ES-I3 (cell line): ENCODE measurements at regions not wholly inside any gene's neighbourhood (a gene's known extent, or its start where the extent isn't known, plus 50 kb on each side); places are given as distances from the start of the nearest gene placed in this dataset.

Experiments
- H3K36me3 ChIP-seq: 2 replicates; pipeline ENCODE4 v1.6.1; 2013; ENCODE audit warnings: mild to moderate bottlenecking, low read length, control low read depth, moderate library complexity; ENCODE audit not compliant: insufficient read depth
- H3K4me1 ChIP-seq: 2 replicates; pipeline ENCODE4 v1.6.1; 2013; ENCODE audit warnings: mild to moderate bottlenecking, control low read depth, low read length; ENCODE audit not compliant: insufficient read depth
- H3K9ac ChIP-seq: 2 replicates; pipeline ENCODE4 v1.6.1; 2013; ENCODE audit warnings: low read depth, mild to moderate bottlenecking, low read length, moderate library complexity
- H3K9me3 ChIP-seq: 2 replicates; pipeline ENCODE4 v1.6.1; 2013; ENCODE audit warnings: mild to moderate bottlenecking, low read length, moderate library complexity; ENCODE audit not compliant: control insufficient read depth, insufficient read depth

DNA sequence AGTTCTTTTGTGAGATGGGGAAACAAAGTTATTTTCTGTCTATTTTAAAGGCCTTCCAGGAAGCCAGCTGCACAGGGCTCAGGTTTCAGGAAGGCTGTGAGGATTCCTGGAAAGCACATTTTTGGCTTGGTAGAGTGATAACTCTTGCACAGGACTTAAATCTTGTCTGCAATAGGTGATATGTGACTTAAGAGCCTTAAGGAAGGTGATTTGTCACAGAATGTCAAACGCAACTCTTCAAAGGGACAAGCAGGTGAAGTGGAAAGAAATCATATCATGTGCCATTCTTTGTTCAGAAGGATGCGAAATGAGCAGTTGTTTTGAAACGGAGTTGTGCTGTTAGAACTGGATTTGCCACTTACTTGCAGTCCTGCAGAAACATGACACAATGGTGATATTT lies 459.3 kb downstream of the MAT2B start:
- Histone ChIP-seq H3K4me1 (no peaks in the 10 kb centered on the region), H3K9me3 (no peaks in the 10 kb centered on the region), H3K36me3 (no peaks in the 10 kb centered on the region), H3K9ac (no peak overlapping the region)

DNA sequence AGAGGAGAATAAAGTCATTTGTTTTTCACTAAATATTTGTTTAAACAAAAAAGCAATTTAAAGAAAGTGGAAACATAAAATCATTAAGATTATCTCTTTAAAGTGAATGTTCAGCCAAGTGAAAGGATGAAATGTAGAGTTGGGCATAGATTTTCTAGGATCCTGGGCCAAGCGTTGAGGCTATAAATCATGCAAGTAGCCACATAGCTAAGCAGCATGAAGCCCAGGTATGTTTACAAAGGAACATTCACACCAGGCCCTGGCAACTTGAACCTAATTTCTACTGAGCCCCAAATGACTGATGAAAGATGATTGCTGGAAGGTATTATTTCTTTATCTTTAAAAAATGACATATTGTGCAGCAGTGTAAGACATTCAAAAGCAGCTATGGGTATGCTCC lies 461.8 kb downstream of the MAT2B start:
- no peaks in the 10 kb centered on the region for H3K4me1 ChIP-seq
- no peaks in the 10 kb centered on the region for H3K9me3 ChIP-seq
- no peak overlapping the region for H3K9ac ChIP-seq
- no peaks in the 10 kb centered on the region for H3K36me3 ChIP-seq

GRCh38 chr5:163968651-163969050 lies 463.2 kb downstream of the MAT2B start:
- H3K9me3 ChIP-seq = no peaks in the 10 kb centered on the region
- H3K4me1 ChIP-seq = no peaks in the 10 kb centered on the region
- no peak overlapping the region for H3K9ac ChIP-seq
- H3K36me3 ChIP-seq = no peaks in the 10 kb centered on the region

DNA sequence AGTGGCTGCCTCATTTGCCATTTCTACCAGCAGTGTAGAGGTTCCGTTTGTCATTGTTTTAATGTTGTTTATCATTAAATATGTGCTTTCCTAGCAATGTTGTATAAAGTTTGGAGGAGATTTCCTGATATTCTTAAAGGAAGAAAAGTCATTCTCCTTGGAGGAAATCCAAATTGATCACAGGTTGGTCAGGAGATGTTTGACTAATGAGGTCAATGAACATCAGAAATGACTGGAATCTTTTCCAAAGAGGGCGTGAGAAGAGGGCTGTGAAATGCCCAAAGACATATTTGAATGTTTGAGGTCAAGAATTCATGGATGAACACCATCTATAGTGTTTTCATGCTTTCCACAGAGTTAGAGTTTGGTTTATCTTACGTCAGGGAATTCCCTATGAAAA lies 471.3 kb downstream of the MAT2B start:
- Histone ChIP-seq H3K9me3 (no peaks in the 10 kb centered on the region), H3K4me1 (no peaks in the 10 kb centered on the region), H3K9ac (no peak overlapping the region), H3K36me3 (no peaks in the 10 kb centered on the region)

DNA sequence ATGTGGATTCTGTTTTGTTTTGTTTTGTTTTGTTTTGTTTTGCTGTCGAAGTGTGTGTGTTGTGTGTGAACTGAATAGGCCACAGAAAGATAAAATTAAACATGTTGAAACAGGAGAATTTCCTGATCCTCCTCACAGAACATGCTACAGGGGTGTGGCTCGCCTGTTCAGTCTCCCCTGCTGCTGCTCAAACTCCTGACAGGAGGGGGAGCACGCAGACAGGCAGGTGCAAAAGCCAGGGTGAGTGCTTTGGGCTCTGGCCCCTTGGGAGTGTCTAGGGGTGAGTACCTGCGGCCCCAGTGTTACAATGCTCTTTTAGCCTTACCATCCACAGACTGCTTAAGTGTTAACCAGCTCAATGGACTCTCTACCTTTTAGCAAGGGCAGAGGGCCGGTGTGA lies 473.5 kb downstream of the MAT2B start:
- Histone ChIP-seq H3K9ac (no peak overlapping the region), H3K9me3 (no peaks in the 10 kb centered on the region), H3K4me1 (no peaks in the 10 kb centered on the region), H3K36me3 (no peaks in the 10 kb centered on the region)

GRCh38 chr5:163988566-163988965 lies 483.1 kb downstream of the MAT2B start:
- no peaks in the 10 kb centered on the region for H3K4me1 ChIP-seq
- H3K36me3 ChIP-seq = no peaks in the 10 kb centered on the region
- H3K9ac ChIP-seq = no peak overlapping the region
- no peaks in the 10 kb centered on the region for H3K9me3 ChIP-seq

GRCh38 chr5:163993126-163993525 lies 487.7 kb downstream of the MAT2B start:
- H3K9me3 ChIP-seq = no peaks in the 10 kb centered on the region
- no peak overlapping the region for H3K9ac ChIP-seq
- H3K4me1 ChIP-seq = no peaks in the 10 kb centered on the region
- no peaks in the 10 kb centered on the region for H3K36me3 ChIP-seq

DNA sequence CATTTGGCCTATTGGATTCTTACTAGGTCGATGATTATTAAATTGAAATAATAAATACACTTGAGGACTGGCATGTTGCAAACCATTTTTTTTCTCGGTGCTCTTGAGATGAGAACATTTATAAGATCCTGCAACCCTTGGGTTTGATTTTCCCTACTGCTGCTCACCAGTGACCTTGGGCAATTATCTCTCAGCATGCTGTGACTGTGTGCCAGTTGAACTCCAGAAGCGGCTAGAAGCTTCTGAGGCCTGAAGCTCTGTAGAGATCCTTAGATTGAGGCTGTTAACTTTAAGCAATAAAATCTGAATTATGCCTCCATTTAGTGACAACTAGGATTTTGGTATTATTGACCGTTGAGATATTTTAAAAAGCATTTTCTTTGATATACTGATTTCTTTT lies 489.8 kb downstream of the MAT2B start:
- H3K9me3 ChIP-seq = no peaks in the 10 kb centered on the region
- H3K4me1 ChIP-seq = no peaks in the 10 kb centered on the region
- no peak overlapping the region for H3K9ac ChIP-seq
- no peaks in the 10 kb centered on the region for H3K36me3 ChIP-seq

DNA sequence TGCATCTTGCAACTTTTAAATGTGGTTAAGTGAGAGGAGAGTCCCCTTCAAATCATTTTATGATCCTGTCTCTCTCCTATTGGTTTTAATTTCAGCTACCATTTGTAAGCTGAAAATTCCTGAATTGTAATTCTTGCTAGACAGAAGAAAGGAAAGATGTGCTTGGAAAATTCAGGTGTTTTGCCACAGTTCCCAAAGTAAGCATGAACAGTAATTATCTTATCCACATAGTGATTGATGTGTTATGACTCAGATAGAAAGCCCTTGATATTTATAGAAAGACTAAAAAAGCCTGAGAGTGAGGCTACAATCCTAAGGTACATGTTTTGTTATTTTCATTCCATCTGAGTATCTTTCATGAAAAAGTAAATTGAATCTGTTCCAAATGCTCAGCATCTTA lies 492.5 kb downstream of the MAT2B start:
- H3K9me3 ChIP-seq = no peaks in the 10 kb centered on the region
- no peaks in the 10 kb centered on the region for H3K4me1 ChIP-seq
- no peaks in the 10 kb centered on the region for H3K36me3 ChIP-seq
- no peak overlapping the region for H3K9ac ChIP-seq

- Histone ChIP-seq H3K36me3 (no peaks in the 10 kb centered on the region), H3K9me3 (no peaks in the 10 kb centered on the region), H3K4me1 (no peaks in the 10 kb centered on the region), H3K9ac (no peak overlapping the region)
Measured at GRCh38 chr5:164000241-164000640, 494.8 kb downstream of the MAT2B start.

GRCh38 chr5:164000819-164001218 lies 495.4 kb downstream of the MAT2B start:
- Histone ChIP-seq H3K36me3 (no peaks in the 10 kb centered on the region), H3K4me1 (no peaks in the 10 kb centered on the region), H3K9me3 (no peaks in the 10 kb centered on the region), H3K9ac (no peak overlapping the region)

DNA sequence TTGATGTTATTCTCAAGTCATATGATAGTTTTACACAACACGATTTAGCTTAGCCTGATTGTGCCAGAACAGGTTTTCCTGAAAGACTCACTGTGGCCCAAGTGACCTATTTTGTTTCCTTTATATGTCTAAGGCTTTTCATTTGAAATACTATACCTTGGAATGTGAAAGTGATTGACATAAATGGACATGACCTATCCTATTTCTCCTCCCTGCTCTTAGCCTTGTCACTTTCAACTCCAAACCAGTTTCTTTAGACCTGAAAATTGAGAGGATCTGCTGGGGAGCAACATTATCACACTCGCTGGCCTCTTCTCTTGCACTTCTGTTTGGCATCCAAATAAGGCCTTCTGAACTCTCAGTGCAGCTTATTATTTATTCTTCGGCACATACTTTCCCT lies 496.8 kb downstream of the MAT2B start:
- Histone ChIP-seq H3K4me1 (no peaks in the 10 kb centered on the region), H3K9me3 (no peaks in the 10 kb centered on the region), H3K36me3 (no peaks in the 10 kb centered on the region), H3K9ac (no peak overlapping the region)

GRCh38 chr5:164002628-164003027 lies 497.2 kb downstream of the MAT2B start:
- Histone ChIP-seq H3K9ac (no peak overlapping the region), H3K9me3 (no peaks in the 10 kb centered on the region), H3K4me1 (no peaks in the 10 kb centered on the region), H3K36me3 (no peaks in the 10 kb centered on the region)

DNA sequence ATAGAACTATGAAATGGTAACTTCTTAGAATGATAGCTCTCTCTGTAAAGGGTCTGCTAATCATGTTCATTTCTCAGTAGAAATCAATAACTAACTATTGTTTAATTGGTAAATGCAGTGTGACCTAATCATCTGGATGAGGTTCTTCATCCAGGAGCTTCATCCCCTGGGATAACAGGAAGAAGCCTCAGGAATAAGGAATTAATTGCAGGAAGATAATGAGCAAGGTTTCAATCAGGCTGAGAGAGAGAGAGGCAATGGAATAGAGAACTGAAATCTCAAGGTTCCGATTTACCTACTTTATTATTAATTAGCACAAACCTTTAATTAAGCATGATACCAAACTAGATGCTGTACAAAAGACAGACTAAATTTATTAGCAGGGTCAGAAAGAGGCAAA lies 499.7 kb downstream of the MAT2B start:
- H3K4me1 ChIP-seq = no peaks in the 10 kb centered on the region
- no peak overlapping the region for H3K9ac ChIP-seq
- no peaks in the 10 kb centered on the region for H3K36me3 ChIP-seq
- no peaks in the 10 kb centered on the region for H3K9me3 ChIP-seq

DNA sequence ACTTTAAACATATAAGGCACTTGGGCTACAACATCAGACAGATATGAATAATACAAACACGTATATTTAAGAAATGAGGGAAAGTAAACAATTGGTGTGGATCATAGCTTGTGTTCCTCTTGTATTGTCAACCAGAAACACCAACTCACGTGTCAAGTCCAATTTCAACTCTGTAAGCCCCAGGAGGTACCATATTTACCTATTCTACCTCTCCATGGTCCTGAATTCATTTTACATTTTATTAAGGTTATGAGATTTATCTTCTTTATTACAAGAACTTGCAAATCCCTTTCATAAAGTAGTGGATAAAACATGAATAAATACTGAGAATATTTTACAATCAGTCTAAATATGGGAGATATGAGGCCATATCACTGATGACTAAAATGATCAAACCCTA lies 501.6 kb downstream of the MAT2B start:
- no peaks in the 10 kb centered on the region for H3K9me3 ChIP-seq
- no peak overlapping the region for H3K9ac ChIP-seq
- H3K36me3 ChIP-seq = no peaks in the 10 kb centered on the region
- no peaks in the 10 kb centered on the region for H3K4me1 ChIP-seq

DNA sequence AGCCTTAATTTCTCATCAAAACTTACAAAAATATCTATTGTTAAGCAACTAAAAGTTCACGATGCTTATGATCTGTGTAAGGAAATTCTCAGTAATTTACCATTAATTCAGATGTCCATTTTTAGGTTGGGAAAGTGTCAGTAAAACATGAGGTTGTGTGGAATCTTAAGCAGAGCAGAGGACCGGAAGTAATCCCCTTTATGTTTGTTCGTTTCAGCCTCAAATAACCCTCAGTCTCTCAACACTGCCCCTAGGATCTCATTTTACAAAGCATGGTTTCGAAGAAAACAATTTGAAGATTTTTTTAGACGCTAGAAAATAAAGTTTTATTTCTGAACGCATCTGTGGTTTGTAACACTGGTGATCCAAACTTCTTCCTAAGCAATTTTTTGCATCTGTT lies 504.2 kb downstream of the MAT2B start:
- H3K4me1 ChIP-seq = no peaks in the 10 kb centered on the region
- H3K36me3 ChIP-seq = no peaks in the 10 kb centered on the region
- no peak overlapping the region for H3K9ac ChIP-seq
- no peaks in the 10 kb centered on the region for H3K9me3 ChIP-seq
